ENCODE measurements at regions not wholly inside any gene's neighbourhood (a gene's known extent, or its start where the extent isn't known, plus 50 kb on each side); places are given as distances from the start of the nearest gene placed in this dataset.
"Not testable (repeated sequence)": the region's sequence is repeated elsewhere in the genome, so short reads cannot be mapped to it uniquely, and the experiment has no call there.

GRCh38 chr11:122440811-122441665, 214.5 kb upstream of the UBASH3B start:
- DNase-seq = peak; percentile 74

- DNase-seq = peak; percentile 75
Measured at GRCh38 chr11:122439866-122440810, 215.4 kb upstream of the UBASH3B start.

- no peak for DNase-seq
Measured at GRCh38 chr11:122436188-122436555, 219.3 kb upstream of the UBASH3B start.

GRCh38 chr11:122435540-122436187, 219.9 kb upstream of the UBASH3B start:
- no peak for DNase-seq

GRCh38 chr11:122434786-122435185, 220.7 kb upstream of the UBASH3B start:
- no peak for DNase-seq

GRCh38 chr11:122430490-122430889, 225.0 kb upstream of the UBASH3B start:
- DNase-seq = no peak

- no peak for DNase-seq
Measured at GRCh38 chr11:122426073-122426472, 229.4 kb upstream of the UBASH3B start.

GRCh38 chr11:122424636-122425035, 230.9 kb upstream of the UBASH3B start:
- no peak for DNase-seq

GRCh38 chr11:122423886-122424285, 231.6 kb upstream of the UBASH3B start:
- DNase-seq = no peak

- no peak for DNase-seq
Measured at GRCh38 chr11:122423273-122423672, 232.2 kb upstream of the UBASH3B start.

GRCh38 chr11:122422682-122423081, 232.8 kb upstream of the UBASH3B start:
- no peak for DNase-seq

GRCh38 chr11:122421702-122422101, 233.8 kb upstream of the UBASH3B start:
- no peak for DNase-seq

GRCh38 chr11:122418032-122418431, 237.5 kb upstream of the UBASH3B start:
- DNase-seq = no peak

- DNase-seq = no peak
Measured at GRCh38 chr11:122414406-122415018, 241.0 kb upstream of the UBASH3B start.

GRCh38 chr11:122413677-122414076, 241.8 kb upstream of the UBASH3B start:
- DNase-seq = no peak

- DNase-seq = no peak
Measured at GRCh38 chr11:122412581-122412980, 242.9 kb upstream of the UBASH3B start.

GRCh38 chr11:122406466-122406865, 249.1 kb upstream of the UBASH3B start:
- DNase-seq = no peak

- DNase-seq = no peak
Measured at GRCh38 chr11:122405547-122406341, 249.8 kb upstream of the UBASH3B start.

- no peak for DNase-seq
Measured at GRCh38 chr11:122404571-122404970, 251.0 kb upstream of the UBASH3B start.

GRCh38 chr11:122401581-122401980, 253.9 kb upstream of the UBASH3B start:
- DNase-seq = not testable (repeated sequence)

- no peak for DNase-seq
Measured at GRCh38 chr11:122399375-122399774, 256.1 kb upstream of the UBASH3B start.

- no peak for DNase-seq
Measured at GRCh38 chr11:122398851-122399250, 256.7 kb upstream of the UBASH3B start.

All from NCI-H345 (cell line).